HuH-7.5 (cell line): ENCODE measurements at regions not wholly inside any gene's neighbourhood (a gene's known extent, or its start where the extent isn't known, plus 50 kb on each side); places are given as distances from the start of the nearest gene placed in this dataset.
"Not testable (repeated sequence)": the region's sequence is repeated elsewhere in the genome, so short reads cannot be mapped to it uniquely, and the experiment has no call there.

Experiments used
- DNase-seq: peaks from one replicate; pipeline ENCODE4 v3.0.0; 2011; ENCODE audit warnings: low spot score

DNA sequence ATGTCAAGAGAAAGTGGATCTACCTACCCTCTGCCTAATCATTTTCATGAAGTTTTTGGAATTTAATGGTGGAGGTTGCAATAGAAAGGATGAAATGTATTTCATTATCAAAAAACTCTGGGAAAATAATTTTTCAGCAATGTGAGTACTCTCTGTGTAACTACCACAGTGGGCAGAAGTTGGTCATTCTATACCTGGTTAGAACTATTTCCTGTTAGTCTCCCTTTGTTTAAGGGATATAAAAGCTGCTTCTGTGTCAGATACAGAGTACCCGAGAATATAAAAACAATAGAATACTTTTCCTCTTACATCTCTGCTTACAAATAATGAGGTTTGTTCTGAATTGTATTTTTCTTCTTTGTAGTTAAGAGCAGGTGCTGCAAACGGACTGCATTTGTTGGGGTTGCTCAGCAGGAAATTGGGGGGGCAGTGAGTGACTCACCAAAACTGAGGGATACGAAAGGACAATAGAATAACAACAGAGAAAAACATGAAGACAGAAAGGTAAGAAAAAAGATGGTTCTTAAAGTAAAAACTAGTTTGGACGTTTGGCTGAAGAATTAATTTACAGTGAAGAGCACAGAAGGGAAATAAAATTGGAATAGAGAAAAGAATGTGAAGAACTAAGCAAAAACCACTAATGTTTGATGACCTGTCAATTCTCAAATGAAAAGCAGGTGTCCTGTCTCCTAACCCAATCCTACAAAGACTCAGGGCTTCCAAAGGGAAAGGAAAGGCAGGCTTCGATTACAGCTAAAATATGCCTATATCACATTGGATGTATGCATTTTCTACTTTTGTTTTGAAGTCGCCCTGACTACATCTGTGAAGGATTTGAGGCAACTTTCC is 703.1 kb downstream of the RFPL4B start:
- no peak for DNase-seq

DNA sequence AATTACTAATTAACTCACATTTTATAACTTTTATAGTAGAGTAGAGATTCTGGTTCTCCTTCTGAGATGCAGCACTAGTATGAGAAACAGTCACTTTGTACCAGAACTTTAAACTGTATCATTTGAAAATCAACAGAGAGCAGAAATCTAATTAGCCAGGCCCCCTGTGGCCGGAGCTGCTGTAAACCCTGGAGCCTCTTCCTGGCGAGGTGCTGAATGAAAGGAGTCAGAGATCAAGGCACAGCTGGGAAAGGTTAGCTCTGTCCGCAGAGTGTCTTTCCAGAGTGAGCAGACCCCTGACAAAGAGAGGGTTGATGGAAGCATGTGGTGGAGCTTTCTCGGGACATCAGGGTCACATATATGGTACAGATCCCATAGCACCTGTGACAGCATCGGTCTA is 703.8 kb downstream of the RFPL4B start:
- DNase-seq, result no peak

DNA sequence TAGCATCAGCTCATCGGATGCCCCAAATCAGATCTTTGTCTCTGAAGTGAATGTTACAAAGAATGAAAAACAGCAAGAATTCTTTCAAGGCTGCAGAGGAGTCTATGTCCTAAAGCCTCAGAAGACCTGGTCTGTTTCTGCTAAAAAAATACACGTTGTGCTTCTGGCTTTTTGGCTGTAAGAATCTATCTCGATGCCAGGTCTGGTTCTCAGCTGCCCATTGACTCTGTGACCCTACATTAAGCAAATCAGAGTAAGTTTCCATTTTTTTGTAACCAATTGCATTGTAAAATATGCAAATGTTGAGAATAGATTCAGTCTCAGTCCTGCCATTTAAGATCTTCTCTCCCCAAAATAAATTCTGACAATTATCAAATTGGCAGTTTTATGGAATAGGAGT is 705.4 kb downstream of the RFPL4B start:
- DNase-seq, result no peak

DNA sequence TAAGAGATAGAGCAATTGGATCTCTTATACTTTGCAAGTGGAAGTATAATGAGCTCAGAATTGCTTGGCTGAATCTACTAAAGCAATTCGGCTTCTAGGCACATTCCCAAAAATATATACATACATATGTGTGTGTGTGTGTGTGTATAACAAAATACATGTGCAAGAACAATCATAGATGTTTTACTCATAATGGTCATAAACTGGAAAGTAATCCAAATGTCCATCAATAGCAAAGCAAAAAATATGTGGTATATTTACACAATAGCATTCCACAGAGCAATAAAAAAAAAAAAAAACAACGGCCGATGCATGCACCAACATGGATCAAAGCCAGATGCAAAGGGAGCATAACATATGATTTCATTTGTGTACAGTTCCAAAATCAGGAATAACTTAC is 707.9 kb downstream of the RFPL4B start:
- no peak for DNase-seq

DNA sequence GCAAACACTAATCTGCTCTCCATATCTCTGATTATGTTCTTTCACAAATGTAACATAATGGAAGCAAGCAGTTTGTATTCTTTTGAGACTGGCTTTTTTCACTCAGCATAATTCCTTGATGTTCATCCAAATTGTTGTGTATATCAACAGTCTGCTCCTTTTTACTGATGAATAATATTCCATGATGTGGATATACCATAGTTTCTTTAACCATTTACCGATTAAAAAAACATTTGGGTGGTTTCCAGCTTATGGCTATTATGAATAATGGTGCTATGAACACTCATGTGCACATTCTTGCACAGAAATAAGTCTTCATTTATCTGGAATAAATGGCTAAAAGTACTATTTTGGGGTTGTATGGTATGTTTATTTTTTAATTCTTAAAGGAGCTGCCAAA is 708.9 kb downstream of the RFPL4B start:
- no peak for DNase-seq

DNA sequence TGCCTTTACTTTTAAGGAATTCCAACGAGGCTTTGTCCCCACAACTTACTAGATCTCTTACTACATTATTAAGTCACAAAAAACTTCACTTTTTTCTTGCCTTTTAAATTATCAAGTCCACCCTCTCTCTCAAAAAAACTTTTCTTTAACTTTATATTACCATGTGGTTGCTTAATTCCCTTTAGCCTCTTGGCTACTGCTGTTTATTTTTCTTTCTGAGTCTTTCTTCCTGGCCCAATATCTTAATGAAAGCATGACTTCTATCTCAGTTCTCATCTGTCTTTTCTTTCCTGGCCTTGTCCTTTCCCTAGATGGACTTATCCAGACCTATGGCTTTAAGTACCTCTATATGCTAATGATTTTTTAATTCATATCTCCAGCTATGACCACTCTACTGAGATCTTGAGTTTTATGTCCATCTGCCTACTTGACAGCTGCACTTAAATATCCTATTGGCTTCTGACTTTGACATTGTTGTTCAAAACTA is 710.5 kb downstream of the RFPL4B start:
- DNase-seq, result no peak

DNA sequence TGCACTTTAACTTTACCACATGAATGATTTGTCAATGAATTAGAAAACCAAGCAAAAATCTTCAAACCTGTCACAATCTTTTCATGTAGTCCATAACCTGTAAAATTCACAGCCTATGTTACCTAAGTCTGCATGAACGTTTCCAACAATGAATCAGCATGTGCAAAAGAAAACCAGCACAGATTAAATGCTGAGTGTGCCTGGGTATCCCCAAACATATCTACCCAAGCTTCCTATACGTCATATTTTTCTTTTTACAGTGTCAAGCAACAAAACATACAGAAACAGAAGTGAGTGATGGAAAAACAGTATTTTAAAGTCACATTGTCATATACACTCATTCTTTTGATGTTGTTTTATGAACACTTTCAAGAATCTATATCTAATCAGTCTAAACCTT is 713.5 kb downstream of the RFPL4B start:
- no peak for DNase-seq

DNA sequence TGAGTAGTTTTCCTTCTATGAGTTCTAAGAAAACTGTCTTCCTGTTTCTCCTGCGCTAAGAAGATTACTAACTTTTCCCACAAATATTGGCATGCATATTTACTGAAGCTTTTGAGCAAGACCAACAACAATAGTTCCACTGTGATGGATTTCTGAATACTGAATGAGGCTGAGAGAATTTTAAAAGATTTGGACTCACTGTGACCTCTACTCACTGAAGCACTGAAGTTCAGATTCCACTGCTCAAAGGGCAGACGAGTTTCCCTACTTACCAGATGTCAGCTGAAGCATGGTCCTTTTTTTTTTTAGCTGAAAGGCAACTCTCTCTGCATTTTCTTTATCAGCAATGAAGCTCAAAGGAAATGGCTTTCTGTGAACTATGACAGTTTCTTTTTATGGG is 718.5 kb downstream of the RFPL4B start:
- DNase-seq, result no peak

DNA sequence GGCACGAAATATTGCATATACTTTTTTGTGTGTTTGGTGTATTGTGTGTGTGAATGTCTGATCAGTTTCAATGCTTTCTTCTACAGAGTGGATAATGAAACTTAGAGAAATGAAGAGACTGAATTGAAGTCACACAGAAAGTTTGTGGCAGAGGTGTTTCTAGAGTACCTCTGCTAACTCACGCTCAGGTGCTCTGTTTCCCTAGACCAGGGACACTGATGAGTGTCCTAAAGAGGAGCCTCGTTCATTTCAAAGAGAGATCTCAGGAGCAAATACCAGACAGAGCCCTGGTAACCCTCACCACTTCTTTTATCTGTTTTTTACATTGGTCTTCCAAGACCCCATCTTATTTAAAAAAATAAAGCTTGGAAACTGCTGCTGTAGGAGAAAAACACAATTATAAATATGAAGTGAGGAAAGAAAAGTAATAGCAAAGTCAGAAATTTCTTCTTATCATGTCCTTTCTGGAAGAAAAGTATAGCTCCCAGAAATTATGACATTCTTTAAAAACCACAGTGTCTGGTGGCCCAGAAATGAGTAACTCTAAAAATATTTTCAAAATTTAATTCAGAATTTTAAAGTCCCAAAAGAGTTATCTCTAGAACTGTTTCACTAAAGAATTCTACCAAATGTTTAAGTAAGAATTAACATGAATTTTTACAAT is 720.6 kb downstream of the RFPL4B start:
- DNase-seq, result no peak

DNA sequence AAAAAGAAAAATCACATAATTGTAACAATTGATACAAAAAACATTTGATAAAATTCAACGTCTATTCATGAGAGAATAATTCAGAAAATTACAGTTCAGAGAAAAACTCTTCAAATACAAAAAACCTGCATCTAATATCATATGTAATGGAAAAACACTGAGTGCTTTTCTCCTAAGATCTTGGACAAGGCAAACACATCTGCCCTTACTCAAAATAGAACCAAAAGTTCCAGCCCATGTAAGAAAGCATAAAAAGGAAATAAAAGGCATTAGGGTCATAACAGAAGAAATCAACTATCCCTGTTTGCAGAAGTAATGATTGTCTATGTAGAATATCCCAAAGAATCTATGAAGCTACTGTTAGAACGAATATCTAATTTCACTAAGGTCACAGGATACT is 721.4 kb downstream of the RFPL4B start:
- DNase-seq, result no peak

DNA sequence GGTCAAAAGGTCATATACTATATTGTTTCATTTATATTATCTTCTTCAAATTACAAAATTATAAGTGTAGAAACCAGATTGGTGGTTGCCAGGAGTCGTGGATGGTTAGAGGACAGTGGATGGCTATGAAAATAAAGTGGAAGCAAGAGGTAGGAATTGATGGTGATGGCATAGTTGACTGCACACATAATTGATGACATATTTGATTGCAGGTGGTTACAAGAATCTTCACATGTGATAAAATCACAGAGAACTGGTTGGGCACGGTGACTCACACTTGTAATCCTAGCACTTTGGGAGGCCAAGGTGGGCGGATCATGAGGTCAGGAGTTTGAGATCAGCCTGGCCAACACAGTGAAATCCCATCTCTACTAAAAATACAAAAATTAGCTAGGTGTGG is 723.6 kb downstream of the RFPL4B start:
- not testable (repeated sequence) for DNase-seq

DNA sequence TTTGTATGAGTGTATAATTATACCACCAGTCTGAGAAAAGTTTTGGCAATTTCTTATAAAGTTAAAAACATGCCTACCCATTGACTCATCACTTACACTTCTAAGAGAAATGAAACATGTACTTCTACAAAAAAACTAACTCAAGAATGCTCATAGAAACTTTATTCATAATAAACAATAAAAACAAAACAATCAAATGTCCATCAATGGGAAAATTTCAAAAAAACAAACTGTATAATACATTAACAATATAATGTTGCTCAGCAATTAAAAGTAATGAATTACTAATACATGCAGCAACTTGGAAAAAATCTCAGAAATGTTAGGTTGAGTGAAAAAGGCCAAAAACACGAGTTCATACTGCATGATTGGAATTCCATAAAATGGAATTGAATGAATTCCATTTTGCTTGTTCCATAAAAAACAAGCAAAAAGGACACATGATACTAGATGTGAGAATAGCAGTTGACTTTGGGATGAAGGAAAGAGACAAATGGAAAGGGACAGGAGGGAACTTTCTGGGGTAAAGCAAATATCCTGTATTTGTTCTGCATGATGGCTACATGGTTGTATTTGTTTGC is 726.6 kb downstream of the RFPL4B start:
- DNase-seq, result no peak

DNA sequence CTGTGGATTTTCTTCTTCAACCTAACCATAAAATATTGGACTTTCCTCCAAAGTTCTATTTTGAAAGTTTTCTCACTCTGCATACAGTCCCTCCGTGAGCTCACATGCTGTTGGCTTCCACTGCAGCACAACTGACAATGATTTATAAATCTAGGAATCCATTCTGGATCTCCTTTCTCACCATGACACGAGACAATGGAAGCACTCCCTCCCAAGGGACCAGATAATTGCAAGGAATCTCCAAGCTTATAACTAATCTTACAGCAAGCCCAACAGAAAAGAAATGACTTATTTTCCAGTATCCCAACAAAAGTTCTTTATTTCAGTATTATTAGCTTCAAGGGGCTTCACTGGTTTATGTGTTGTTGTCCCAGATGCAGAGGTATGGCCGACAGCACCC is 729.0 kb downstream of the RFPL4B start:
- DNase-seq, result no peak

DNA sequence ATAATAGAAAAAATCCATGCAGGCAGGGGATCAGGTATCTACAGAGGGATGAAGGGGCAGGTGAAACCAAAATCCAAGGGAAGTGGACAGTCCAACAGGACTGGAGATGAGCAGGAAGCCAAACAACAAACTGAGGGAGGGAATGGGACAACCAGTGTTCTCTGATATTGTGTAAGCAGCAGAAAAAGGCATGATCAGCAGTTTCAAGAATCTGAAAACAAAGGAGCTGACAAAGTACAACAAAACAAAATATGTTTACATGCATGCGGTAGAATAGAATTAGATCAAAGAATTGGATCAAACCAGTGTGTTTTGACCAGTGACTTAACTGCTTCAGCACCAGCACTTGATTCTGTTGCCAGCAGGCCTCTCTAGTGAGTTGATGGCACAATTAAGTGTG is 729.7 kb downstream of the RFPL4B start:
- no peak for DNase-seq

DNA sequence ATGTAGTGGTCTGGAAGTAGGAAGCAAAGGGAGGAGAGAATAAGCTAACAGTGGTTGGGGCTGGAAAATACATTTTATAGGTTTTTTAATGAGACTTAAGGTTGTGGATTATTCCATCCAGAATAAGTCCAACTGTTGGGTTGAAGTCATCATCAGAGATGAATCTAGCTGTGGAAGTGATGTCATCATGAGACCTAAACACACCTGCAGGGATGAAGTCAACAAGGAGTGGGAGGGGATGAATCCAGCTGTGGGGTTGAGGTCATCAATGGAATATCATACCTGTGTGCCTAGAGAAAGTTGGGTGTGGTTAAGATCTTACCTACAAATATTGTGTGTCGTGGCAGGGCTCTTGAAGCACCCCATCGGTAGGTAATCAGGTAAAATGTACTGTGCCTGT is 730.7 kb downstream of the RFPL4B start:
- DNase-seq, result no peak

DNA sequence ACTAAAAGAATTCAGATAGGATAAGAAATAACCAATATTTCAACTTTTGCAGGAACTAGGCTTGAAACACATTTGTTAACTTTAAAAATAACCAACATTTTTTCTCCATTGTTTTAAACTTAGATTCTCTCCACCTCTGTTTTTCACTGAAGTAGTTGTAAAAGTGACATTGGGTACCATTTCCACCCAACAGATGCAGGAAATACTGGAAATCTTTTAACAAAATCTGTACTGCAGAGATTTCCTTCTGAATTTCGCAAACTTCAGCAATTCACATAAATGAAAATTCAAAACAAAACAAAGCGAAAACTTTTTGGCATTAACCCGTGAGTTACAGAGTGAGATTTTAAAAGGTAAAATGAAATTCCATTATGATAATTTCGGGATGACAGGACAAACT is 731.7 kb downstream of the RFPL4B start:
- DNase-seq, result no peak

DNA sequence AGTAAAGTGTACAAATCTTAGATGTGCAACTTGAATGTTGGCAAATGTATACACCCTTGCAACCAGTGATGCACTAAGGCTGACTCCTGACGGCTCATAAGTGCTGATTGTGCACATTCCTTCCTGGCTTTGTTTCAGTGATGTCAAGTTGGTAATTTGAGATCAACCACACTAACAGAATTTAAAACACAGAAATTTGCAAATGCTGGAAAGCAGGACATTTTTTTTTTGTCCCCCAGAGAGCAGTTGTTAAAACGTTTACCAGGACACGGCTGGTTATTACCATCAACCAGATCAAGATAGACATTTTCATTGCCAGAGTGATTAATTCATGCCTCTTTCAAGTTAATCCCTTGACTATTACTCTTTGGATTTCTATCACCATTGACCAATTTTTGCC is 735.6 kb downstream of the RFPL4B start:
- no peak for DNase-seq

DNA sequence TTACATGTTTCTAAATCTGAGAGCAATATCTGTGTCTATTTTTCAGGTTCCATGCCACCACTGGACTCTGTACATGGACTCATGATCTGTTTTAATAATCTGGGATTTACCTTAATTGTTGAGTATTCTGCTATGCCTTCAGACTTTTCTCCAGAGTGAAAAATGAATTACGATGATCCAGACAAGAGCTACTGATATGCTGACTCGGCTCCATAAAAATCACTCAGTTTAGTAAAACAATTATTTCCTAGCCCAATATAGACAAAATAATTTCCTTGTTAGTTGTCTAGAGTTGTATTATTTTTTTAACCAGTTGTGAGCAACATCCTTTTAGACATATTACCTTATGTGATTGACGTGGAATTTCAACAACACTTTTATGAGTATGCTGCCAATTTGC is 736.8 kb downstream of the RFPL4B start:
- DNase-seq, result no peak

DNA sequence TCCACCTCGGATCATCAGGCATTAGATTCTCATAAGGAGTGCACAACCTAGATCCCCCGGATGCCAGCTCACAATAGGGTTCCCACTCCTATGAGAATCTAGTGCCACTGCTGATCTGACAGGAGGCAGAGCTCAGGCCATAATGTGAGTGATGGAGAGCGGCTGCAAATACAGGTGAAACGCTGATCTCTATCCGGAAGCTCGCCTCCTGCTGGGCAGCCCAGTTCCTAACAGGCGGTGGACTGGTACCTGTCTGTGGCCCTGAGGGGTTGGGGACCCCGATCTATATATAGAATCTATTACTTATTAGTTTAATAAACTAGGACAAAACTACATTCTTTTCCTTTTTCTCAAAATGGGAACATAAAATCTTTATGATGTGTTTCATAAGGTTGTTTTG is 741.9 kb downstream of the RFPL4B start:
- no peak for DNase-seq

DNA sequence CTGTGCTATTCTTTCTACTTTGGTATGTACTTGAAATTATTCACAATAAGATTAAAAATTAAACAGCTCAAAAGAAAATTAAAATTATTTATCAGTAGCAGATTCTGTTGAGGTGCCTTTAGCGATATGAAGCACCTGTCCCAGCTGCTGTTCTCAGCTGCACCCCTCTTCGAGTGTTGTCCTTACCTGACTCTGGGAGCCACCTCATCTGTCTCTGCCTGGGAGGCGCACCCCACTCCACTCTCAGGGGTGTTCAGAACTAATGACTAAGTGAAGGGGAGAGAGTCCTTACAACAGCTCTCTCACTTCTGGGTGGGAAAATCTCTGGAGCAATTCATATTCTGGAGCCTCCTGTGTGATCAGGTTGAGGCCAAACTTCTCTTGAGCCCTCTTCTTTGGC is 745.7 kb downstream of the RFPL4B start:
- no peak for DNase-seq

DNA sequence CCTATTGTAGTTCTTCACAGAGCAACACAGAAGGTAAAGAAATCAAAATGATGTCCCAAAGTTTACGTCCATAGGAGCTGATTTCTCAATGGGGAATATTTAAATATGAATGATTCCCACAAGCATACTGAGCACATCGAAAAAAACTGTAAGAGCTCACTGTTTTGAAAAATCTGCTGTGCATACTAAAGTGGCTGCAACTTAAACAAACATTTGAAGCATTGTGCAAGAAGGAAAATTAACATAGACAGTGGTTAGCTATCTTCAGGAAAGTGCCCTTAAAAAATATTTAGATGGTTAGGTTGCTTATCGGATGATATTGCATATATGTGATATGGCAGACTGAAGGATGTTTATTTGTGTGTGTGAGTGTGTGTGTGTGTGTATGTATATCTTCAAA is 747.6 kb downstream of the RFPL4B start:
- no peak for DNase-seq

DNA sequence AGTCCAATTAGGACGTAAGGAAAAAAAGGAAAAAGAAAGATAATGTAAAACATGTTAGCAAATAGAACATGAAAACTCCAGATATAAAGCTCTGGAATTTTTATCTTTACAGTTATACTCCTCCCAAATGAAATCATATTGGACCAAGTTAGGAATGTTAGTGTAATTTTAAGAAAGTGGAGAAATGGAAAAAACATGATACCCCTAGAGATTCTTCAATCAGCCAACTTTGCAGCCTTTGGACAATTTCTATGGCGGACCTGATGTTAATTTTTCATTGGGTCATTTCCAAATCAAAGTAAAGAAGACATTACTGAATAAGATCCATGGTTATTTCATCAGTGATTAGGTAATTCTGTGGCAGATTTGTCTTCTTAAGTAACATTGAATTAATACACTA is 748.7 kb downstream of the RFPL4B start:
- no peak for DNase-seq

DNA sequence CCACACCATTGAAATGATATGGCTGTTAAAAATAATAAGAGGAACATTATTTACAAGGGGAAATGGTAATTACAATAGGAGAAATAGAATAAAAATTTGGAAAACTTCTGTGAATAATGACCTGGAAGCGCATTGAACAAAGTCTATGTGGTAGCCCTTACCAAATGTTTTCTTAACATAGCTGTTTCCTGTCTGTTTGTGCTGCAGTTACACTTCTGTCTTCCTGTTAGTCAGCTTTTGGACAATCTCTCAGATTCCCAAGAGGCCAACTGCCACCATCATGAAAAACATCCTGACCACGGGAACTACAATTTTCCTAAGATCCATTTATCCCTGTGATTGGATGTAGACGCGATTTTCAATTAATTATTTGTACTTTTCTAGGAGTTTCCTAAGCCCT is 754.4 kb upstream of the MARCKS start:
- DNase-seq, result no peak
